ENCODE measurements at regions not wholly inside any gene's neighbourhood (a gene's known extent, or its start where the extent isn't known, plus 50 kb on each side); places are given as distances from the start of the nearest gene placed in this dataset.

DNA sequence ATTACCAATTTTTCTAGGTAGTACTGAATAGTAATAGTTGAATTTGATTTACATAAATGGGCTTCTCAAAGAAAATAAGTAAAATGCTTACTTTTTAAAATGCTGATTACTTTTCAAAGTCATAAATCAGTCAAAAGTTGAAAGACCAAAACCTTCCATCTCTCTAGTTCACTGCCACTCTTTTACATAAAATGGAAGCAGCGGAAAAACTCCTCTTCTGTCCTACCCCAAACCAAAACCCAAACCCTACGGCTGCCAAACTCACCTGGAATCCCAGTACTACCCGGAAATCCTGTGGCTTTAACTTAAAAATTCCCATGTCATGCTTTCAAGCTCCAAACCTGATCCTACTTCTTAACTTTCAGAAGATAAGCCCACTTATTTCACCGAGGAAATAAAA, 81.2 kb upstream of the MAPRE2 start:
- DNase-seq (ENCODE audit: low read depth, low spot score) (no peak), FAIRE-seq (no peak), ATAC-seq (no peak)
- Histone ChIP-seq H2AFZ (ENCODE audit: control insufficient read depth, low read depth, low read length) (no peak overlapping the region), H3K4me1 (ENCODE audit: control insufficient read depth, insufficient read depth, low read length) (no peaks in the 10 kb centered on the region), H3K79me2 (ENCODE audit: control insufficient read depth, insufficient read depth, low read length) (no peaks in the 10 kb centered on the region), H3K4me2 (ENCODE audit: control insufficient read depth, insufficient read depth) (no peak overlapping the region), H3K36me3 (ENCODE audit: control insufficient read depth in 2 of 2, insufficient read depth in 2 of 2, low read length in 1 of 2) (no peaks in the 10 kb centered on the region), H3K9me3 (replicated peaks; ENCODE audit: control insufficient read depth, insufficient read depth, low read length) (no peaks in the 10 kb centered on the region), H4K20me1 (ENCODE audit: control insufficient read depth, insufficient read depth) (no peaks in the 10 kb centered on the region), H3K4me3 (no peak overlapping the region), H3K9ac (ENCODE audit: control insufficient read depth, insufficient read depth, low read length) (no peak overlapping the region), H3K27ac (ENCODE audit: control insufficient read depth, insufficient read depth) (no peak overlapping the region), H3K27me3 (replicated peaks in 1 of 2; ENCODE audit: control insufficient read depth in 2 of 2, insufficient read depth in 2 of 2, low read length in 1 of 2) (no peaks in the 10 kb centered on the region; a peak in 2 of 4 replicates)
- ChIA-PET SMC1A (ENCODE audit: uncharacterized antibody, unreplicated experiment) (interaction anchor here (1.2 kb wide), 2 partner anchors 11 to 17 kb away, joined by 3 read pairs; no protein-coding TSS in a partner anchor), CTCF (no interaction called here), POLR2A (no interaction called here), RAD21 (ENCODE audit: unreplicated experiment) (no interaction called here)
- intact Hi-C loops (cut with micrococcal nuclease; ENCODE audit: unreplicated experiment) (no loop called here), in situ Hi-C loops (cut with MboI) (no loop called here)
- BruUV-seq (replicated peaks): no TSS peak
- WGBS (ENCODE audit: insufficient coverage, insufficient replicate concordance, low lambda C conversion rate, missing lambda C conversion rate): 25% methylated on average over 4 of the region's 4 CpGs
- no peak for TF ChIP-seq RCOR1 (conservative IDR thresholded peaks at IDR 0.05; ENCODE audit: low read depth, low read length)
- no peak for TF ChIP-seq ZBED1 (IDR thresholded peaks at IDR 0.05; ENCODE audit: borderline replicate concordance)
- TF ChIP-seq HDGF (IDR thresholded peaks at IDR 0.05): no peak
- no peak for TF ChIP-seq KLF5 (IDR thresholded peaks at IDR 0.05; ENCODE audit: partially characterized antibody)
- TF ChIP-seq JUND (IDR thresholded peaks at IDR 0.05; ENCODE audit: low read depth, low read length): no peak
- no peak for TF ChIP-seq POLR2A (IDR thresholded peaks at IDR 0.05; ENCODE audit: low read depth, low read length)
- no peak for TF ChIP-seq BACH1 (IDR thresholded peaks at IDR 0.05; ENCODE audit: borderline replicate concordance)
- no peak for TF ChIP-seq ZNF207 (IDR thresholded peaks at IDR 0.05; ENCODE audit: borderline replicate concordance)
- TF ChIP-seq, protein P1, sequence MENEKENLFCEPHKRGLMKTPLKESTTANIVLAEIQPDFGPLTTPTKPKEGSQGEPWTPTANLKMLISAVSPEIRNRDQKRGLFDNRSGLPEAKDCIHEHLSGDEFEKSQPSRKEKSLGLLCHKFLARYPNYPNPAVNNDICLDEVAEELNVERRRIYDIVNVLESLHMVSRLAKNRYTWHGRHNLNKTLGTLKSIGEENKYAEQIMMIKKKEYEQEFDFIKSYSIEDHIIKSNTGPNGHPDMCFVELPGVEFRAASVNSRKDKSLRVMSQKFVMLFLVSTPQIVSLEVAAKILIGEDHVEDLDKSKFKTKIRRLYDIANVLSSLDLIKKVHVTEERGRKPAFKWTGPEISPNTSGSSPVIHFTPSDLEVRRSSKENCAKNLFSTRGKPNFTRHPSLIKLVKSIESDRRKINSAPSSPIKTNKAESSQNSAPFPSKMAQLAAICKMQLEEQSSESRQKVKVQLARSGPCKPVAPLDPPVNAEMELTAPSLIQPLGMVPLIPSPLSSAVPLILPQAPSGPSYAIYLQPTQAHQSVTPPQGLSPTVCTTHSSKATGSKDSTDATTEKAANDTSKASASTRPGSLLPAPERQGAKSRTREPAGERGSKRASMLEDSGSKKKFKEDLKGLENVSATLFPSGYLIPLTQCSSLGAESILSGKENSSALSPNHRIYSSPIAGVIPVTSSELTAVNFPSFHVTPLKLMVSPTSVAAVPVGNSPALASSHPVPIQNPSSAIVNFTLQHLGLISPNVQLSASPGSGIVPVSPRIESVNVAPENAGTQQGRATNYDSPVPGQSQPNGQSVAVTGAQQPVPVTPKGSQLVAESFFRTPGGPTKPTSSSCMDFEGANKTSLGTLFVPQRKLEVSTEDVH (IDR thresholded peaks at IDR 0.05; ENCODE audit: low read depth, partially characterized antibody): no peak
- TF ChIP-seq, protein P2, sequence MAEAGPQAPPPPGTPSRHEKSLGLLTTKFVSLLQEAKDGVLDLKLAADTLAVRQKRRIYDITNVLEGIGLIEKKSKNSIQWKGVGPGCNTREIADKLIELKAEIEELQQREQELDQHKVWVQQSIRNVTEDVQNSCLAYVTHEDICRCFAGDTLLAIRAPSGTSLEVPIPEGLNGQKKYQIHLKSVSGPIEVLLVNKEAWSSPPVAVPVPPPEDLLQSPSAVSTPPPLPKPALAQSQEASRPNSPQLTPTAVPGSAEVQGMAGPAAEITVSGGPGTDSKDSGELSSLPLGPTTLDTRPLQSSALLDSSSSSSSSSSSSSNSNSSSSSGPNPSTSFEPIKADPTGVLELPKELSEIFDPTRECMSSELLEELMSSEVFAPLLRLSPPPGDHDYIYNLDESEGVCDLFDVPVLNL (IDR thresholded peaks at IDR 0.05; ENCODE audit: low read depth, low read length): no peak
- TF ChIP-seq, protein P3, sequence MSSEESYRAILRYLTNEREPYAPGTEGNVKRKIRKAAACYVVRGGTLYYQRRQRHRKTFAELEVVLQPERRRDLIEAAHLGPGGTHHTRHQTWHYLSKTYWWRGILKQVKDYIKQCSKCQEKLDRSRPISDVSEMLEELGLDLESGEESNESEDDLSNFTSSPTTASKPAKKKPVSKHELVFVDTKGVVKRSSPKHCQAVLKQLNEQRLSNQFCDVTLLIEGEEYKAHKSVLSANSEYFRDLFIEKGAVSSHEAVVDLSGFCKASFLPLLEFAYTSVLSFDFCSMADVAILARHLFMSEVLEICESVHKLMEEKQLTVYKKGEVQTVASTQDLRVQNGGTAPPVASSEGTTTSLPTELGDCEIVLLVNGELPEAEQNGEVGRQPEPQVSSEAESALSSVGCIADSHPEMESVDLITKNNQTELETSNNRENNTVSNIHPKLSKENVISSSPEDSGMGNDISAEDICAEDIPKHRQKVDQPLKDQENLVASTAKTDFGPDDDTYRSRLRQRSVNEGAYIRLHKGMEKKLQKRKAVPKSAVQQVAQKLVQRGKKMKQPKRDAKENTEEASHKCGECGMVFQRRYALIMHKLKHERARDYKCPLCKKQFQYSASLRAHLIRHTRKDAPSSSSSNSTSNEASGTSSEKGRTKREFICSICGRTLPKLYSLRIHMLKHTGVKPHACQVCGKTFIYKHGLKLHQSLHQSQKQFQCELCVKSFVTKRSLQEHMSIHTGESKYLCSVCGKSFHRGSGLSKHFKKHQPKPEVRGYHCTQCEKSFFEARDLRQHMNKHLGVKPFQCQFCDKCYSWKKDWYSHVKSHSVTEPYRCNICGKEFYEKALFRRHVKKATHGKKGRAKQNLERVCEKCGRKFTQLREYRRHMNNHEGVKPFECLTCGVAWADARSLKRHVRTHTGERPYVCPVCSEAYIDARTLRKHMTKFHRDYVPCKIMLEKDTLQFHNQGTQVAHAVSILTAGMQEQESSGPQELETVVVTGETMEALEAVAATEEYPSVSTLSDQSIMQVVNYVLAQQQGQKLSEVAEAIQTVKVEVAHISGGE (CRISPR knock-in tag; IDR thresholded peaks at IDR 0.05): no peak
- TF ChIP-seq, protein P4, sequence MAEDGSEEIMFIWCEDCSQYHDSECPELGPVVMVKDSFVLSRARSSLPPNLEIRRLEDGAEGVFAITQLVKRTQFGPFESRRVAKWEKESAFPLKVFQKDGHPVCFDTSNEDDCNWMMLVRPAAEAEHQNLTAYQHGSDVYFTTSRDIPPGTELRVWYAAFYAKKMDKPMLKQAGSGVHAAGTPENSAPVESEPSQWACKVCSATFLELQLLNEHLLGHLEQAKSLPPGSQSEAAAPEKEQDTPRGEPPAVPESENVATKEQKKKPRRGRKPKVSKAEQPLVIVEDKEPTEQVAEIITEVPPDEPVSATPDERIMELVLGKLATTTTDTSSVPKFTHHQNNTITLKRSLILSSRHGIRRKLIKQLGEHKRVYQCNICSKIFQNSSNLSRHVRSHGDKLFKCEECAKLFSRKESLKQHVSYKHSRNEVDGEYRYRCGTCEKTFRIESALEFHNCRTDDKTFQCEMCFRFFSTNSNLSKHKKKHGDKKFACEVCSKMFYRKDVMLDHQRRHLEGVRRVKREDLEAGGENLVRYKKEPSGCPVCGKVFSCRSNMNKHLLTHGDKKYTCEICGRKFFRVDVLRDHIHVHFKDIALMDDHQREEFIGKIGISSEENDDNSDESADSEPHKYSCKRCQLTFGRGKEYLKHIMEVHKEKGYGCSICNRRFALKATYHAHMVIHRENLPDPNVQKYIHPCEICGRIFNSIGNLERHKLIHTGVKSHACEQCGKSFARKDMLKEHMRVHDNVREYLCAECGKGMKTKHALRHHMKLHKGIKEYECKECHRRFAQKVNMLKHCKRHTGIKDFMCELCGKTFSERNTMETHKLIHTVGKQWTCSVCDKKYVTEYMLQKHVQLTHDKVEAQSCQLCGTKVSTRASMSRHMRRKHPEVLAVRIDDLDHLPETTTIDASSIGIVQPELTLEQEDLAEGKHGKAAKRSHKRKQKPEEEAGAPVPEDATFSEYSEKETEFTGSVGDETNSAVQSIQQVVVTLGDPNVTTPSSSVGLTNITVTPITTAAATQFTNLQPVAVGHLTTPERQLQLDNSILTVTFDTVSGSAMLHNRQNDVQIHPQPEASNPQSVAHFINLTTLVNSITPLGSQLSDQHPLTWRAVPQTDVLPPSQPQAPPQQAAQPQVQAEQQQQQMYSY (CRISPR knock-in tag; IDR thresholded peaks at IDR 0.05): no peak
- no peak for TF ChIP-seq NR2C2 (IDR thresholded peaks at IDR 0.05; ENCODE audit: borderline replicate concordance, control insufficient read depth, insufficient read length, low read depth)
